ENCODE measurements at regions not wholly inside any gene's neighbourhood (a gene's known extent, or its start where the extent isn't known, plus 50 kb on each side); places are given as distances from the start of the nearest gene placed in this dataset.
"Not testable (repeated sequence)": the region's sequence is repeated elsewhere in the genome, so short reads cannot be mapped to it uniquely, and the experiment has no call there.

GRCh38 chr9:100639854-100640253 is 62.0 kb downstream of the CAVIN4 start:
- no peak for DNase-seq

GRCh38 chr9:100640447-100641050 is 62.7 kb downstream of the CAVIN4 start:
- no peak for DNase-seq

GRCh38 chr9:100641166-100641565 is 63.3 kb downstream of the CAVIN4 start:
- DNase-seq = no peak

GRCh38 chr9:100652850-100653249 is 75.0 kb downstream of the CAVIN4 start:
- no peak for DNase-seq

- no peak for DNase-seq
Observed at GRCh38 chr9:100653643-100654334, 75.9 kb downstream of the CAVIN4 start.

- DNase-seq = not testable (repeated sequence)
Observed at GRCh38 chr9:100656851-100657250, 79.0 kb downstream of the CAVIN4 start.

GRCh38 chr9:100661668-100662067 is 83.8 kb downstream of the CAVIN4 start:
- DNase-seq = no peak

GRCh38 chr9:100662122-100662521 is 84.2 kb downstream of the CAVIN4 start:
- DNase-seq = no peak

- DNase-seq = no peak
Observed at GRCh38 chr9:100667448-100667847, 89.6 kb downstream of the CAVIN4 start.

GRCh38 chr9:100668024-100668423 is 90.1 kb downstream of the CAVIN4 start:
- no peak for DNase-seq

GRCh38 chr9:100669968-100670367 is 92.1 kb downstream of the CAVIN4 start:
- DNase-seq = no peak

- no peak for DNase-seq
Observed at GRCh38 chr9:100670719-100671118, 92.8 kb downstream of the CAVIN4 start.

GRCh38 chr9:100671898-100672297 is 94.0 kb downstream of the CAVIN4 start:
- no peak for DNase-seq

GRCh38 chr9:100673249-100673648 is 95.4 kb downstream of the CAVIN4 start:
- DNase-seq = no peak

- no peak for DNase-seq
Observed at GRCh38 chr9:100674419-100675122, 96.7 kb downstream of the CAVIN4 start.

GRCh38 chr9:100679834-100680233 is 102.0 kb downstream of the CAVIN4 start:
- no peak for DNase-seq

- no peak for DNase-seq
Observed at GRCh38 chr9:100686420-100686819, 108.5 kb downstream of the CAVIN4 start.

- DNase-seq = peak; percentile 68
Observed at GRCh38 chr9:100689635-100690034, 111.8 kb downstream of the CAVIN4 start.

GRCh38 chr9:100690438-100690837 is 112.6 kb downstream of the CAVIN4 start:
- peak; percentile 36 for DNase-seq

GRCh38 chr9:100697339-100697738 is 119.5 kb downstream of the CAVIN4 start:
- DNase-seq = no peak

GRCh38 chr9:100698945-100699344 is 121.1 kb downstream of the CAVIN4 start:
- no peak for DNase-seq

GRCh38 chr9:100699668-100700067 is 121.8 kb downstream of the CAVIN4 start:
- DNase-seq = no peak

- DNase-seq = peak; percentile 17
Observed at GRCh38 chr9:100700689-100701318, 122.9 kb downstream of the CAVIN4 start.
